RWPE2 (cell line): ENCODE measurements at regions not wholly inside any gene's neighbourhood (a gene's known extent, or its start where the extent isn't known, plus 50 kb on each side); places are given as distances from the start of the nearest gene placed in this dataset.

Experiments used
- ATAC-seq: fragments of 200-7000 bp; cut with Tn5 transposase; 3 replicates; pipeline ENCODE4 v1.9.1; 2021; ENCODE audit warnings: low read depth
- DNase-seq: peaks from one replicate; pipeline ENCODE4 v3.0.0-alpha.2; 2020; ENCODE audit warnings: low spot score
- H3K27ac ChIP-seq: fragments of 450-650 bp; 2 replicates; pipeline ENCODE4 v1.5.1; 2017; ENCODE audit warnings: mild to moderate bottlenecking; ENCODE audit not compliant: poor library complexity, severe bottlenecking
- H3K27me3 ChIP-seq: fragments of 250-450 bp; sonication (Bioruptor Pico); 2 replicates; pipeline ENCODE4 v1.5.1; 2021; ENCODE audit warnings: mild to moderate bottlenecking, moderate library complexity; ENCODE audit not compliant: insufficient read depth, poor library complexity, severe bottlenecking
- H3K36me3 ChIP-seq: fragments of 250-450 bp; sonication (Bioruptor Pico); 2 replicates; pipeline ENCODE4 v1.5.1; 2020; ENCODE audit warnings: low read depth, mild to moderate bottlenecking, moderate library complexity
- H3K4me1 ChIP-seq: fragments of 250-450 bp; sonication (Bioruptor Pico); 2 replicates; pipeline ENCODE4 v1.5.1; 2021; ENCODE audit warnings: mild to moderate bottlenecking, moderate library complexity; ENCODE audit not compliant: insufficient read depth, poor library complexity, severe bottlenecking
- H3K4me3 ChIP-seq: fragments of 250-450 bp; sonication (Bioruptor Pico); 2 replicates; pipeline ENCODE4 v1.5.1; 2021; ENCODE audit warnings: mild to moderate bottlenecking, moderate library complexity; ENCODE audit not compliant: severe bottlenecking
- H3K9me3 ChIP-seq: fragments of 250-450 bp; sonication (Bioruptor Pico); 2 replicates; pipeline ENCODE4 v1.5.1; 2021; ENCODE audit warnings: mild to moderate bottlenecking, moderate library complexity; ENCODE audit not compliant: severe bottlenecking
- CTCF ChIP-seq: fragments of 450-650 bp; IDR thresholded peaks from one replicate; pipeline ENCODE4 v1.5.1; 2017; ENCODE audit warnings: mild to moderate bottlenecking, moderate library complexity; ENCODE audit not compliant: poor library complexity, severe bottlenecking

- peak; percentile 34 for DNase-seq
- no peaks in the 10 kb centered on the region for H3K27me3 ChIP-seq
- H3K9me3 ChIP-seq, result no peaks in the 10 kb centered on the region
- H3K27ac ChIP-seq, result no peak overlapping the region
- ATAC-seq, result no peak
- no peak for TF ChIP-seq CTCF
- no peaks in the 10 kb centered on the region for H3K36me3 ChIP-seq
- H3K4me1 ChIP-seq, result no peaks in the 10 kb centered on the region
- H3K4me3 ChIP-seq, result no peak overlapping the region
These were observed 85.2 kb upstream of the LINC01488 start for GRCh38 chr11:69396051-69396947.

- DNase-seq (no peak), ATAC-seq (no peak)
- TF ChIP-seq CTCF, result no peak
- Histone ChIP-seq H3K27me3 (no peaks in the 10 kb centered on the region), H3K4me3 (no peak overlapping the region), H3K27ac (no peak overlapping the region), H3K36me3 (no peaks in the 10 kb centered on the region), H3K4me1 (no peaks in the 10 kb centered on the region), H3K9me3 (no peaks in the 10 kb centered on the region)
These were observed 84.5 kb upstream of the LINC01488 start for GRCh38 chr11:69396948-69397307.

GRCh38 chr11:69397732-69398131 is 83.7 kb upstream of the LINC01488 start:
- TF ChIP-seq CTCF, result no peak
- Histone ChIP-seq H3K27me3 (no peaks in the 10 kb centered on the region), H3K4me1 (no peaks in the 10 kb centered on the region), H3K9me3 (no peaks in the 10 kb centered on the region), H3K4me3 (no peak overlapping the region), H3K27ac (no peak overlapping the region), H3K36me3 (no peaks in the 10 kb centered on the region)
- no peak for DNase-seq
- no peak for ATAC-seq

GRCh38 chr11:69398529-69399492 is 82.7 kb upstream of the LINC01488 start:
- DNase-seq (no peak), ATAC-seq (peak; percentile 63; the same call in 2 of the 3 replicates)
- Histone ChIP-seq H3K4me3 (no peak overlapping the region), H3K4me1 (no peaks in the 10 kb centered on the region), H3K27me3 (no peaks in the 10 kb centered on the region), H3K27ac (no peak overlapping the region), H3K9me3 (no peaks in the 10 kb centered on the region), H3K36me3 (no peaks in the 10 kb centered on the region)
- TF ChIP-seq CTCF, result no peak
